HepG2 (cell line): ENCODE measurements at regions not wholly inside any gene's neighbourhood (a gene's known extent, or its start where the extent isn't known, plus 50 kb on each side); places are given as distances from the start of the nearest gene placed in this dataset.

Experiments
- POLR2A ChIP-seq, 2 experiments: IDR thresholded peaks; 2 replicates each; pipeline ENCODE4 v1.6.1; 2011; ENCODE audit warnings: low read depth in 2 of 2, low read length in 2 of 2, mild to moderate bottlenecking in 1 of 2, moderate library complexity in 1 of 2; ENCODE audit not compliant: insufficient read depth in 1 of 2
- YY1 ChIP-seq: IDR thresholded peaks from 2 replicates; pipeline ENCODE4 v1.6.1; 2011; ENCODE audit warnings: low read length, low read depth, moderate library complexity, mild to moderate bottlenecking; ENCODE audit not compliant: insufficient read depth, insufficient replicate concordance

DNA sequence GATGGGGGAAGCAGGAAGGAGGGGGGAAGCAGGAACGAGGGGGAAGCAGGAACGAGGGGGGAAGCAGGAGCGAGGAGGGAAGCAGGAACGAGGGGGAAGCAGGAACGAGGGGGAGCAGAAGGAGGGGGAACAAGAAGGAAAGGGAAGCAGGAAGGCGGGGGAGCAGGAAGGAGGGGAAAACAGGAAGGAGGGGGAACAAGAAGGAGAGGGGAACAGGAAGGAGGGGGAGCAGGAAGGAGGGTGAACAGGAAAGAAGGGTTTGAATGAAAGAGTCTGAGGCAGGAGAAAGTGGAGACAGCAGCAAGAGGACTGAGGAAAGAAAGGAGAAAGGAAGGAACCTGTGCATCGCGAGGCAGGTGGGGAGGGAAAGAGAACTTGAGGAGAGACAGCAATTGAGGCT, 256.6 kb downstream of the PTEN start:
- TF ChIP-seq POLR2A (IDR thresholded peaks at IDR 0.05; ENCODE audit: insufficient read depth in 1 of 2, low read depth in 2 of 2, low read length in 2 of 2) (no peak), YY1 (no peak)
